GM23248 (cell line): ENCODE measurements at regions not wholly inside any gene's neighbourhood (a gene's known extent, or its start where the extent isn't known, plus 50 kb on each side); places are given as distances from the start of the nearest gene placed in this dataset.

ENCODE experiments used
- EZH2 ChIP-seq: fragments of 200-600 bp; sonication (generic); IDR thresholded peaks from 2 replicates; pipeline ENCODE4 v1.6.1; 2018; ENCODE audit warnings: antibody characterized with exemption, mild to moderate bottlenecking; ENCODE audit not compliant: insufficient read depth, poor library complexity, severe bottlenecking
- EZH2phosphoT487 ChIP-seq: fragments of 200-600 bp; sonication (generic); IDR thresholded peaks from 2 replicates; pipeline ENCODE4 v1.6.1; 2018; ENCODE audit warnings: antibody characterized with exemption, moderate library complexity, mild to moderate bottlenecking, low read depth; ENCODE audit not compliant: insufficient read depth

GRCh38 chr5:82334856-82335255 is 56.7 kb upstream of the RPS23 start:
- TF ChIP-seq EZH2 (no peak), EZH2phosphoT487 (no peak)
